H1 (cell line): ENCODE measurements at regions not wholly inside any gene's neighbourhood (a gene's known extent, or its start where the extent isn't known, plus 50 kb on each side); places are given as distances from the start of the nearest gene placed in this dataset.

Experiments used
- CHD2 ChIP-seq: IDR thresholded peaks from 2 replicates; pipeline ENCODE4 v1.6.1; 2012; ENCODE audit warnings: low read length, improper control_type of control experiment
- CTBP2 ChIP-seq: IDR thresholded peaks from 2 replicates; pipeline ENCODE4 v1.7.0; 2011; ENCODE audit warnings: borderline replicate concordance, mild to moderate bottlenecking, moderate library complexity, mixed read lengths, low read length; ENCODE audit not compliant: insufficient read depth, insufficient read length
- KDM1A ChIP-seq: fragments of 200-600, 300-600 bp; sonication (generic); IDR thresholded peaks from 2 replicates; pipeline ENCODE4 v1.7.1; 2016; ENCODE audit warnings: mild to moderate bottlenecking, low read length, borderline replicate concordance
- PHF8 ChIP-seq: fragments of 200-600 bp; sonication (generic); conservative IDR thresholded peaks from 2 replicates; pipeline ENCODE4 v1.7.1; 2012; ENCODE audit warnings: low read depth, mild to moderate bottlenecking, inconsistent platforms, low read length, moderate library complexity
- POLR2AphosphoS5 ChIP-seq: IDR thresholded peaks from 2 replicates; pipeline ENCODE4 v1.6.1; 2011; ENCODE audit warnings: low read depth, low read length
- RAD21 ChIP-seq, 2 experiments: IDR thresholded peaks in 1 of 2; conservative IDR thresholded peaks in 1 of 2; 2 replicates each; pipeline ENCODE4 v1.6.1; 2011; ENCODE audit warnings: low read depth in 2 of 2, low read length in 2 of 2, improper control_type of control experiment in 1 of 2, inconsistent platforms in 1 of 2, mild to moderate bottlenecking in 1 of 2, moderate library complexity in 1 of 2
- SP1 ChIP-seq: IDR thresholded peaks from 2 replicates; pipeline ENCODE4 v1.6.1; 2011; ENCODE audit warnings: low read depth, low read length
- SUZ12 ChIP-seq: fragments of 200-600 bp; sonication (generic); IDR thresholded peaks from 2 replicates; pipeline ENCODE4 v1.6.1; 2012; ENCODE audit warnings: mild to moderate bottlenecking, inconsistent platforms, low read length, moderate library complexity, mixed read lengths
- TF ChIP-seq, protein P1 (sequence below), 3 experiments: IDR thresholded peaks; 1 replicate in 2 of 3; 2 replicates in 1 of 3; pipeline versions ENCODE4 v1.5.1 to v1.6.1; 2011; ENCODE audit warnings: low read length in 3 of 3, mild to moderate bottlenecking in 3 of 3, inconsistent platforms in 2 of 3, low read depth in 1 of 3, moderate library complexity in 1 of 3; ENCODE audit not compliant: insufficient read depth in 1 of 3; ENCODE audit errors: control extremely low read depth in 1 of 3

DNA sequence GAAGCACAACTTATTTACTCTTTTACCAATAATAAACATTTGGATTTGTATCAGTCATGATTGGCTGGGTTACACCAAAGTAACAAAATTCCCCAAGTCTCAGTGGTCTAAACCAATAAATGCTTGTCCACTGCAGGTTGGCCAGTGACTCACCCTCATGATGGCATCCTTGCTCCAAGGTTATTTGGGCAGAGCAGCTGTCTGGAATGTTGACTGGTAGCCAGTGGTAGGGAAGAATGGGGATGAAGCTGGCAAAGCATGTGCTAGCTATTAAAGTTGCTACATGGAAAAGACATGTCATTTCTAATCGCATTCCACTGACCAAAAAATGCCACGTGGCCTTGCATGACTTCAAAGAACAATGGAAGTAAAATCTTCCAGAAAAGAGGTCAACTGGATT is 1168.7 kb upstream of the CELF2 start (continued):
- TF ChIP-seq, protein P1, sequence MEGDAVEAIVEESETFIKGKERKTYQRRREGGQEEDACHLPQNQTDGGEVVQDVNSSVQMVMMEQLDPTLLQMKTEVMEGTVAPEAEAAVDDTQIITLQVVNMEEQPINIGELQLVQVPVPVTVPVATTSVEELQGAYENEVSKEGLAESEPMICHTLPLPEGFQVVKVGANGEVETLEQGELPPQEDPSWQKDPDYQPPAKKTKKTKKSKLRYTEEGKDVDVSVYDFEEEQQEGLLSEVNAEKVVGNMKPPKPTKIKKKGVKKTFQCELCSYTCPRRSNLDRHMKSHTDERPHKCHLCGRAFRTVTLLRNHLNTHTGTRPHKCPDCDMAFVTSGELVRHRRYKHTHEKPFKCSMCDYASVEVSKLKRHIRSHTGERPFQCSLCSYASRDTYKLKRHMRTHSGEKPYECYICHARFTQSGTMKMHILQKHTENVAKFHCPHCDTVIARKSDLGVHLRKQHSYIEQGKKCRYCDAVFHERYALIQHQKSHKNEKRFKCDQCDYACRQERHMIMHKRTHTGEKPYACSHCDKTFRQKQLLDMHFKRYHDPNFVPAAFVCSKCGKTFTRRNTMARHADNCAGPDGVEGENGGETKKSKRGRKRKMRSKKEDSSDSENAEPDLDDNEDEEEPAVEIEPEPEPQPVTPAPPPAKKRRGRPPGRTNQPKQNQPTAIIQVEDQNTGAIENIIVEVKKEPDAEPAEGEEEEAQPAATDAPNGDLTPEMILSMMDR (IDR thresholded peaks at IDR 0.05; ENCODE audit: control extremely low read depth in 1 of 3, insufficient read depth in 1 of 3, low read depth in 1 of 3, low read length in 3 of 3) = no peak
- no peak for TF ChIP-seq SP1
- TF ChIP-seq KDM1A = no peak
- no peak for TF ChIP-seq CTBP2
- no peak for TF ChIP-seq POLR2AphosphoS5
- no peak for TF ChIP-seq CHD2
- TF ChIP-seq SUZ12 = no peak
- TF ChIP-seq PHF8 = no peak
- no peak for TF ChIP-seq RAD21 (IDR thresholded peaks at IDR 0.05 in 1 of 2, conservative IDR thresholded peaks at IDR 0.05 in 1 of 2; ENCODE audit: low read depth in 2 of 2, low read length in 2 of 2)
